ENCODE measurements at regions not wholly inside any gene's neighbourhood (a gene's known extent, or its start where the extent isn't known, plus 50 kb on each side); places are given as distances from the start of the nearest gene placed in this dataset.

GRCh38 chr4:14264437-14264836 is 636.9 kb upstream of the BOD1L1 start:
- no peak for DNase-seq

GRCh38 chr4:14265651-14266050 is 638.1 kb upstream of the BOD1L1 start:
- no peak for DNase-seq

GRCh38 chr4:14267373-14268060 is 640.0 kb upstream of the BOD1L1 start:
- no peak for DNase-seq

- DNase-seq: no peak
Observed at GRCh38 chr4:14269824-14270223, 642.3 kb upstream of the BOD1L1 start.

GRCh38 chr4:14272206-14272605 is 644.7 kb upstream of the BOD1L1 start:
- DNase-seq: no peak

- DNase-seq: no peak
Observed at GRCh38 chr4:14277505-14277904, 650.0 kb upstream of the BOD1L1 start.

GRCh38 chr4:14280567-14280966 is 653.0 kb upstream of the BOD1L1 start:
- DNase-seq: no peak

GRCh38 chr4:14284578-14284977 is 657.1 kb upstream of the BOD1L1 start:
- DNase-seq: no peak

- no peak for DNase-seq
Observed at GRCh38 chr4:14289708-14290107, 662.2 kb upstream of the BOD1L1 start.

- no peak for DNase-seq
Observed at GRCh38 chr4:14293582-14293981, 666.1 kb upstream of the BOD1L1 start.

GRCh38 chr4:14294611-14295010 is 667.1 kb upstream of the BOD1L1 start:
- DNase-seq: no peak

GRCh38 chr4:14299166-14299565 is 671.6 kb upstream of the BOD1L1 start:
- DNase-seq: no peak

- DNase-seq: no peak
Observed at GRCh38 chr4:14302021-14302420, 674.5 kb upstream of the BOD1L1 start.

- DNase-seq: no peak
Observed at GRCh38 chr4:14303856-14304255, 676.3 kb upstream of the BOD1L1 start.

- no peak for DNase-seq
Observed at GRCh38 chr4:14308229-14308651, 680.7 kb upstream of the BOD1L1 start.

- DNase-seq: no peak
Observed at GRCh38 chr4:14309431-14309830, 681.9 kb upstream of the BOD1L1 start.

GRCh38 chr4:14313757-14314156 is 686.2 kb upstream of the BOD1L1 start:
- DNase-seq: no peak

- no peak for DNase-seq
Observed at GRCh38 chr4:14315129-14315528, 687.2 kb upstream of the CPEB2 start.

GRCh38 chr4:14317351-14317750 is 684.9 kb upstream of the CPEB2 start:
- DNase-seq: no peak

- DNase-seq: no peak
Observed at GRCh38 chr4:14318671-14319070, 683.6 kb upstream of the CPEB2 start.

- no peak for DNase-seq
Observed at GRCh38 chr4:14321723-14322122, 680.6 kb upstream of the CPEB2 start.

GRCh38 chr4:14323191-14323590 is 679.1 kb upstream of the CPEB2 start:
- no peak for DNase-seq

- DNase-seq: no peak
Observed at GRCh38 chr4:14329228-14329627, 673.1 kb upstream of the CPEB2 start.

GRCh38 chr4:14333616-14334015 is 668.7 kb upstream of the CPEB2 start:
- DNase-seq: no peak

- no peak for DNase-seq
Observed at GRCh38 chr4:14334166-14334565, 668.1 kb upstream of the CPEB2 start.

Data from stimulated activated CD4-positive, alpha-beta T cell treated with anti-CD3 and anti-CD28 coated beads, Interleukin-4, amount 100 ng/mL, for 1 hour (primary cell).